ENCODE measurements at regions not wholly inside any gene's neighbourhood (a gene's known extent, or its start where the extent isn't known, plus 50 kb on each side); places are given as distances from the start of the nearest gene placed in this dataset.

GRCh38 chr5:54669845-54670244, 152.3 kb downstream of the SNX18 start:
- TF ChIP-seq, protein P1, sequence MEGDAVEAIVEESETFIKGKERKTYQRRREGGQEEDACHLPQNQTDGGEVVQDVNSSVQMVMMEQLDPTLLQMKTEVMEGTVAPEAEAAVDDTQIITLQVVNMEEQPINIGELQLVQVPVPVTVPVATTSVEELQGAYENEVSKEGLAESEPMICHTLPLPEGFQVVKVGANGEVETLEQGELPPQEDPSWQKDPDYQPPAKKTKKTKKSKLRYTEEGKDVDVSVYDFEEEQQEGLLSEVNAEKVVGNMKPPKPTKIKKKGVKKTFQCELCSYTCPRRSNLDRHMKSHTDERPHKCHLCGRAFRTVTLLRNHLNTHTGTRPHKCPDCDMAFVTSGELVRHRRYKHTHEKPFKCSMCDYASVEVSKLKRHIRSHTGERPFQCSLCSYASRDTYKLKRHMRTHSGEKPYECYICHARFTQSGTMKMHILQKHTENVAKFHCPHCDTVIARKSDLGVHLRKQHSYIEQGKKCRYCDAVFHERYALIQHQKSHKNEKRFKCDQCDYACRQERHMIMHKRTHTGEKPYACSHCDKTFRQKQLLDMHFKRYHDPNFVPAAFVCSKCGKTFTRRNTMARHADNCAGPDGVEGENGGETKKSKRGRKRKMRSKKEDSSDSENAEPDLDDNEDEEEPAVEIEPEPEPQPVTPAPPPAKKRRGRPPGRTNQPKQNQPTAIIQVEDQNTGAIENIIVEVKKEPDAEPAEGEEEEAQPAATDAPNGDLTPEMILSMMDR (IDR thresholded peaks at IDR 0.05; ENCODE audit: control extremely low read depth, extremely low read depth, low read depth, missing control alignments) = no peak
- ChIA-PET CTCF (interaction anchor here (1.5 kb wide), 1 partner anchor 13 kb away, joined by 3 read pairs; no protein-coding TSS in a partner anchor), POLR2A (interaction anchor here (0.5 kb wide), 1 partner anchor 32 kb away, joined by 4 read pairs; no protein-coding TSS in a partner anchor)
- DNase-seq (ENCODE audit: extremely low spot score) = no peak

DNA sequence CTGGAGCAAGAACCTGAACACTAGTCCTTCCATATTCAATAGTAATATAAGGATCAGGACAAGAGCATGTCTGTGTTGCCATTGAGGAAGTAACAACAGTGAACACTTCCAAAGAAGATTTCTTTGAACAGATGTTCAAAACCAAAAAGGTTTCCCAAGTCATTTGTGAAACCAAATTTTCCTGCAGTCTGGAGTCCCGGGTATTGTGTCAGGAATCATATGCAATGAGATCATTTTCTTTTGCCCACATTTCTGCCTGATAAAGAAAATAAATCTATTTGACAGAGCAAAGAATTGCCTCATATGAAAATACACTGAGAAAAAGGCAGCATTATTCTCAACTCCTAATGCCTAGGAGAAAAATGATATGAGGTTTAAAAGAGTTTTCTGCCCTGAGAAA, 151.7 kb downstream of the SNX18 start:
- POLR2A ChIA-PET = no interaction called here
- CTCF ChIA-PET = interaction anchor here (1.5 kb wide), 1 partner anchor 14 kb away, joined by 3 read pairs; no protein-coding TSS in a partner anchor
- TF ChIP-seq, protein P1 (IDR thresholded peaks at IDR 0.05; ENCODE audit: control extremely low read depth, extremely low read depth, low read depth, missing control alignments) = no peak
- DNase-seq (ENCODE audit: extremely low spot score) = no peak

DNA sequence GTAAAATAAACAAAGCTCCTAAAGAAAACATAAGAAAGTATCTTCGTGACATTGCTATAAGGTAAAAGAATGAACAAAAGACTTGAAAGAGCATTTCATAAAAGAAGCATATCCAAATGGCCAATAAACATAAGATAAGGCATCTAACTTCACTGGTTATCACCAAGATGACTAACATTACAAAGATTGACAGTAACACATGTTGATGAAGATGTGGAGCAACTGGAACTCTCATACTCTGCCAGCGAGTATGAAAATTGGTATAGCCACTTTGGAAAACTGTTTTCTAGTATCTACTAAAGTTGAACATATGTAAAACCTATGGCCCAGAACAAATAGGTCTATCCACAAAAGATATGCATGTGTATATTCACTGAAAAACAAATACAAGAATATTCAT, 150.5 kb downstream of the SNX18 start:
- ChIA-PET POLR2A (no interaction called here), CTCF (no interaction called here)
- TF ChIP-seq, protein P1 (IDR thresholded peaks at IDR 0.05; ENCODE audit: control extremely low read depth, extremely low read depth, low read depth, missing control alignments) = no peak
- no peak for DNase-seq (ENCODE audit: extremely low spot score)

- DNase-seq (ENCODE audit: extremely low spot score) = no peak
- CTCF ChIA-PET = no interaction called here
- POLR2A ChIA-PET = no interaction called here
- TF ChIP-seq, protein P1 (IDR thresholded peaks at IDR 0.05; ENCODE audit: control extremely low read depth, extremely low read depth, low read depth, missing control alignments) = no peak
These were observed 149.6 kb downstream of the SNX18 start for GRCh38 chr5:54667136-54667535.

DNA sequence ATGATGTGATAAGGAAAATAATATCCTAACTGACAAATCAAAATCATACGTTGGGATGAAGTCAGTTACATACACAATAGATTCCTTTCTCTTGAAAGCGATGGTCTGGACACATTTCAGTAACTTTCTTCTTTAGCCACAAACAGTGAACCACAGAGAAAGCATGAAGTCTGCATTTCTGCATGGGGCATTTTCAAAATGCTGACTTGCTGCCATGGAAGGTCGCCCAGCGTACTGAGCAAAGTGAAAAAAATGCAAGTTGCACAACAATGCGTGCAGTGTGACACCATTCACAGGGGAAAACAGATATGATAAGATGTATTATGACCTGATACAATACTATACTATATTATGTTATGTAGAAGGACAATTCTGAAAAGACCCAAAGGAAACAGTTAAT, 146.3 kb downstream of the SNX18 start:
- TF ChIP-seq, protein P1 (IDR thresholded peaks at IDR 0.05; ENCODE audit: control extremely low read depth, extremely low read depth, low read depth, missing control alignments) = no peak
- DNase-seq (ENCODE audit: extremely low spot score) = no peak
- ChIA-PET CTCF (interaction anchor here (1.3 kb wide), 1 partner anchor 12 kb away, joined by 3 read pairs; no protein-coding TSS in a partner anchor), POLR2A (no interaction called here)

DNA sequence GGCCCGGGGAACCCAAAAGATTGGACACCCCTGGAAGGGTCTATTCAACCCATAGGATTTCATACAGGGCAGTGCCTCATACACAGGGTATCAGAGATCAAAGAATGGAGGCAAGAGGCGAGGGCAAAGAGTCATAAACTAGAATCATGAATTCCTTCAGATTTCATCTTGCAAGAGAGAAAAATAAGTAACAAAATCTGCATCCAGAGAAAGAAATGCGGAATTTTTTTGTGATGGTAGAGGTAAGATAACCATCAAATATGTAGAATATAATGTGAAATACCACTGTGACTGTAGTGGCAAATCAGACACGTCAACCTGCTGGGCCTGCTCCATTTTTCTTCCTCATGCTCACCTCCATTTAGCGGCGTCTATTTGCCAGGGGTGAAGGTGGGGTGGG, 143.6 kb downstream of the SNX18 start:
- POLR2A ChIA-PET = no interaction called here
- CTCF ChIA-PET = interaction anchor here (2.3 kb wide), 1 partner anchor 71 kb away, joined by 5 read pairs; no protein-coding TSS in a partner anchor
- no peak for DNase-seq (ENCODE audit: extremely low spot score)
- TF ChIP-seq, protein P1 (IDR thresholded peaks at IDR 0.05; ENCODE audit: control extremely low read depth, extremely low read depth, low read depth, missing control alignments) = no peak

Data from GM10248 (cell line).